Left renal cortex interstitium (tissue), 4 donors: ENCODE measurements at regions not wholly inside any gene's neighbourhood (a gene's known extent, or its start where the extent isn't known, plus 50 kb on each side); places are given as distances from the start of the nearest gene placed in this dataset.

Experiments
- DNase-seq, 4 donors: peaks; one replicate each; pipeline ENCODE4 v3.0.0-alpha.2; 2013; ENCODE audit warnings: low read depth in 4 of 4, low spot score in 2 of 4, missing footprints in 1 of 4

DNA sequence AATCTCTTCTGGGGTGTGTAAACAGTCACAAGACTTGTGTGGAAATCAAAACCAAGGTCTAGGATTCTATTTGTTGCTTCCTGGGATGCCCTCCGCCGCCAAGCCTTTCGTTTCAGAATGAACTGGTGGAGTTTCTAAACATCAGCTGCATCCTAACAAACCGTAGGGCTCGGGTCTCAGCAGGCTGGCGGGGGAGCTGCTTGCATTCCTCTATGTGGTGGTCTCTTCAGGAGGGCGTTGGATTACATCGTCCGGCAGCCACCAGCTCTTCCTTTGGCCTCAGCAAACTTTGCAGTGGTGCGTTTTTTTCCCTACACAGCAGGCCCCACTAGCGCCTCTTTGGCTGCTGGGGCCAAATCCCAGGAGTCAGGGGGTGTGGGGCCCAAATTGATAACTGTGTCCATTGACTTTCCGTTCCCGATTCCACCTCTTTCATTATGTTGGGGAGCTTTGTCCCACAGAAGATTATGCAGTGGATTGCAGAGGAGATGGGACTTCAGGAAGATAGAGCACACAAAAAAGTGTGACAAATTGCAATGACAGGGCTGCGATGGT, 390.0 kb upstream of the NR2F2 start:
- no peak for DNase-seq

DNA sequence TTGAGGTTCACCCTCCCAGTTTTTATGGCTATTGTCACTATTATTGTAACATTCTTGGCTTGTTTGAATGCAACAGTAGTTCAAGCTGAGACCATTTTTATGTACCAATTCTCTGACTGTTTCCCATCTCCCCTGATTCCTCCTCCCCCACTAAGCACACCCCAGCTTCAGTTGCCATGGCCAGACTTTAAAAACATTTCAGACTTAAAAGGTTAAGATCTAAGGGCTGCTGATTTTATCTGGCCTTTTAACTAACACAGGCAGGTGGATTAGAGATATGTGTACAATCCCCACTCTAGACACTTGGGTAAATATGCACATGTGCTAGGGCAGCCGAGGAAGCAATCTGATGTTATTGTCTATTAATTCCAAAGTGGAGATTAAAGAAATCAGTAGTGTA, 386.3 kb upstream of the NR2F2 start:
- no peak for DNase-seq

DNA sequence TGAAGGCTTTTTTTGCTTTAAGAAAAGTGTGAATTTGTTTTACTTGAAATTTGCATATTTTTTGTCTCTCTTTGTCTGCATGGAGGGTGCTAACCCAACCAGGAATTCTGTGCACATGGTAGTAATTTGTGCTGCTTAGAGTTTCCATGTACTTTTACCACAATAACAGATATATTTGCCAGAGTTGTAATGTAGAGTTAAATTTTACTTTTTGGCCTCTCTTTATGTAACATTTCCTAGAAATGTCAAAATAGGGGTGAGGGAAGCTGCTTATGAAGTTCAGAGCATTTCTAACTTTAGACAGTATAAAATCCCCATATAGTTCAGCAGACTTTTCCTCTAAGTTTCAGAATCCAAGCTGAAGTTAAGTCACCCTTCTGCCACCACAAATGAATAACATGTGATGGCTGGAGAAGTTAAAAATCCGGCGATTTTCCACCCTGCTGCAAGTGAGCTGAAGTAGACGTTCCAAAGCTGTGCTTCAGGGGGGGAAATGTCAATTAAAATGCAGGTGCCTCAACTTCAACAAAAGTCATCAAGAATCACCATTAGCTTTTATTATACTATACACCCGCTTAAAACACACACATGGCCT, 385.7 kb upstream of the NR2F2 start:
- DNase-seq, result no peak

DNA sequence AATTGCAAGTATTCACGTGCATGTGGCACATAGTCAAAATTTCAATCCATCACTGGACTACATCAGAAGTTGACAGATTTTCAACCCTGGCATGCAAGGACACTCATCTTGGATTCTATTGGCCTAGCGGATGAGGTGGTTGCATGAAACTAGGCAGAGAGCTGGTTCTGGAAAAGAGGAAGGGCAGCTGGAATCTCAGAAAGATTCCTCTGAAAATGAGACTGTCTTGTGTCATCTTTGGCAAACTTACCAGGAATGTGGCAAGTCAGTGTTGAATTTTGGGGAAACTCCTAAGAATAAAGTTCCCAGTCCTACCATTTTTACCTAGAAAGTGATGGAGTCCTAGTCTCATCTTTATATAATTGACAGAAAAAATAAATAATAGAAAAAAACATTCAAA, 384.3 kb upstream of the NR2F2 start:
- DNase-seq, result no peak

DNA sequence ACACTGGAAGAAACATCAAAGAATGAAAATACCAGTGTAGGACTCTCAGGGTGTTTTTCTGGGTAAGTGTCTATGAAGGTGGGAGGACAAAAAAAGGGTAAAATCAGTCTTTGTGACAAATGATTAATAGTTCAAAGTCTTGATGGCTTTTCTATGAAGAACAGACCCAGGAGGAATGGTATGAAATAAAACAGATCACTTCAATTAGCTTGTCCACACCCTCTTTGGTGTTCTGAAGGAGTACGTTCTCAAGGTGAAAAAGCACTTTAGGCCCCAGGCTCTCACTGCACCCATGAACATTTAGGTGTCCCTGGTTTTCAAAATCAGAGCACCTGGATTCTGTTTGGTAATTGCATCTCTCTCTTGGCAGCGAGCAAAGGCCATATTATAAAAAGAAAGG, 383.6 kb upstream of the NR2F2 start:
- DNase-seq, result no peak

DNA sequence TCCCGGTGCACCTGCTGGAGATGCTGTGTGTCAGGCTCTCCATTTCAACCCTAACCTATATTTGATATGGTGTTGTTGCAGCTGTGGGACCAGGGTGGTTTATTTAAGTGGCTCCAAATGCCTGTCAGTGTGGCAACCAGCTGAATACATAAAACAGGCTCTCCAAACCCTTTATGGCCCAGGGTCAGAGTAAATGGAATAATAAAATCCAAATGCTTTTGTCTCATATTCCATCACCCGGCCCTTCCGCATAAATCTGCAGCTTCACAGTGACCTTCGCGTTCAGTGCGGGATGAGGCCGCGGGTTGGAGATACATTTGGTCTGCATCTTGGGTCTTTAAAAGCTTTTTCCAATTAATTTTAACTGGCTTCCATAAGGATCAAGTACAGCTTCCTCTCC, 382.1 kb upstream of the NR2F2 start:
- no peak for DNase-seq

DNA sequence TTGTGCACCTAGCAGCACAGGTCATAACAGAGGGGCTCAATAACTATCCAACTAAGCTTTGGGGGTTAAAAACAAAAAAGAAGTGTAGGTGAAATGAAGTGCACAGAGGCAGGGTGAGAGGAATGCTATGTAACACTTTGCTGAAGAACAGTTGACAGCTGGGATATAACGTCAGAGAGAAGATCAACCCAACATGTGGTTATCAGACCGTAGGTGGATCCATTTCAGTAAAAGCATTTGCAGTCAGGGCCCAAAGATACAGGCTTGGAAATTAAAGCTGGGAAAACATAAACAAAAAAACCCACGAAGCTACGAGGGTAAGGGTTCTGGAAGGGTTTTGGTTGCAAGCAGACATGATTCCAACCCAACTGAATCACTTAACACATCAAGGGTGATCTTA, 377.5 kb upstream of the NR2F2 start:
- no peak for DNase-seq

DNA sequence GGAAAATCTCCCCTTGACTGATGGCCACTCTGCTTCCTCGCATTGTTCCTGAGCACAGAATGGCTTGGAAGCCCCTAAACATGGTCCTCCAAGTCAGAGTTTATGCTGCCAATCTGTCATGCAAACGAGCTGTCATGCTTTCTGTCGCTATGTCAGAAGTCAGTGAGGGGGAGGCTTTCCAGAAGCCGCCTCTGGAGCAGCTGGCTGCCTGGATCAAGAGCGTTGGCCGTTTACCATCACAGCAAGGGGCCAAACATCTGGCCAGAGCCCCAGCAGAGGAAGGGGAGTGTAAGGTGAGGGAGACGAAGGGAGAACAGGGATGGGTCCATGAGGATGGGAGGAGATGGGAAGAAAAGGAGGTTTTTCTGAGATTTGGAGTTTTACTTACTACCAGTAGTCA, 372.6 kb upstream of the NR2F2 start:
- DNase-seq, result no peak

DNA sequence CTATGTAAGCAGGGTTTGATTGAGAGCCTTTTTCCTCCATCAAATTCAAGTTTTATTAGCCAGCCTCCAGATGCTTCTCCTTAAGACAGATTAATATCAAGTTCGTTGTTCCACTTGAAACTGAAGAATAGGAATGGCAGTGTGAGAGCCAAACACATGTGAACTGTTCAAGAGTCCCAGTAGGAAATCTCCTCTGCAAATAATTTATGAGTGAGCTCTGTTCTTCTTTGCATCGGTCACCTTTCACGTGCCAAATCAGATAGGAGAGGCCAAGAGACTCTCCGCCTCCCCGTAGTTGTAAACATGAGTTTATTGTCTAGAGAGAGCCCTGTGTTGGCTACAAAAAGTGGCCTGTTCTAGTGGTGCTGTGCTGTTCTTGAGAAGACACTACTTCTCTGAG, 372.1 kb upstream of the NR2F2 start:
- DNase-seq, result no peak

DNA sequence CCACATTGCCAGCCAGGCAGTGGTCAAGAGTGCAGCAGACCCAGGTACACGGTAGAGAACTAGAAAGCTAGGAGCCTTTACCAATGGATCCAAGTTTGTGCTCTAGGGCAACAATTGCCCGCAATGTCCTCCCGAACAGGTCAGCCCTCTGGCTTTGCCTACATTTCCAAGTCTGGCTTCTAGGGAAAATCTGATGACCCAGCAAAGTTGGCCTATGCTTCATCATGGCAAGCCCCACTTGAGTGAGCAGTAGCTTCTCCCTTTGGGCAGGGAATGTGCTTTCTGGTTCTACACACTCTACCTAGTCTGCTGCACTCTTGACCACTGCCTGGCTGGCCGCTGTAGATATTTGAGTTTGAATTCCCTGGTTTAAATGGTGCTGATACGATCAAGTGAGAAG, 361.6 kb upstream of the NR2F2 start:
- DNase-seq, result no peak

DNA sequence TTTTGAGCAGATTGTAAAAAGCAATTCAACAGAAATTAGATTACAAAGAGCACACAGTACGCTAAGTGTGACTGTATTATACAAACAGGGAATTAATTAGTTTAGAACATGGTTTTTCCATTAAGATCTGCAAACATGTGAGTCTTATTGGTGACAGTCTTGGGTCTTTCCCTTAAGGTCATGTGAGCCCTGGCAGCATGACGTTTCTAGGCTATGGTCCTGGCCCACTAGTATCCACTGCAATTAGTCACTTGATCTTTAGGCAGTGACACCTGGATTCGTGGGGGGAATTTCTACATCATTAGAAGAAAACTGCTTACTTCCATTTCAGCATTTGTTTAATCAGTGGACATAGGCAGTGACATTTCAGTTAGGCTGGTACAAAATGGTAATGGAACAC, 360.2 kb upstream of the NR2F2 start:
- no peak for DNase-seq

DNA sequence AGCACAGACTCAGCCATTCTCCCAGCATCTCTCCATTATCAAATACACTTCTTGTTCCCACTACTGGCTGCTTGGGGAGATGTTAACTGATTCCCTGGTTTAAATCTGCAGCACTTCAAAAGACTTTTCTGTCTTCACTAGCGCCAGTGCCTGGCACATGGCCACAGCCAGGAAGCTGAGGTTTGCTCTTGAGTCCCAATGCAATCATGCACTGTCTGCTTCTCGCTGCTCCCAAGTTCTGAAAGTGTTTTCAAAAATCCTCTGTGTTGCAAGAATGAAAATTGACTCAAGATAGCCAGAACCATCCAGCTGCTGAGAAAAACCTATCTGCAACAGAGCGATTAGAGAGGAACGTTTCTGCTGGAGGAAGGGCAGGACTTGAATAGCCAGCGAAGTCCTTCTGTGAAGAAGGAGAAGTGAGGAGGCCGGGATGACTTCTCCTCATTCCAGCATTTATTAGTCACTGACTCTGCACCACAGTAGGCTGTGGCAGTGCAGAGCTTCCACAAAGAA, 358.4 kb upstream of the NR2F2 start:
- DNase-seq, result no peak

DNA sequence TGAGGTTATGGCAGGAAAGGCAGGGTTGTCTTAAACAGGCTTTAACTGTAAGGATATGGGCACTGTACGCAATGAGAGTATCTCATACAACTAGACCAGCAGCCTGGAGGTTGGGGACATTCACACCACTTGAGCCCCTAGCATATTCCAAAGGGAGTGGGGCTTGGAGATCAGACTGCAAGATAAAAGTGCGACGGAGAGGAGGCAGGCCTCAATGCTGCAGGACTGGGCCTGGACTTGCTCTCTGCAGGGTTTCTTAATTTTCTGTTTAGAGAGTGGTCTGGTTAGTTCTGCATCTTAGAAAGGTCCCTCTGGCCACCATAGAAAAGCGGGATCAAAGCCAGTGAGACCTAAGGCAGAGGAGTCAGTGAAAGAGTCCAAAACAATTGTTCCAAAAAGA, 357.7 kb upstream of the NR2F2 start:
- DNase-seq, result no peak

DNA sequence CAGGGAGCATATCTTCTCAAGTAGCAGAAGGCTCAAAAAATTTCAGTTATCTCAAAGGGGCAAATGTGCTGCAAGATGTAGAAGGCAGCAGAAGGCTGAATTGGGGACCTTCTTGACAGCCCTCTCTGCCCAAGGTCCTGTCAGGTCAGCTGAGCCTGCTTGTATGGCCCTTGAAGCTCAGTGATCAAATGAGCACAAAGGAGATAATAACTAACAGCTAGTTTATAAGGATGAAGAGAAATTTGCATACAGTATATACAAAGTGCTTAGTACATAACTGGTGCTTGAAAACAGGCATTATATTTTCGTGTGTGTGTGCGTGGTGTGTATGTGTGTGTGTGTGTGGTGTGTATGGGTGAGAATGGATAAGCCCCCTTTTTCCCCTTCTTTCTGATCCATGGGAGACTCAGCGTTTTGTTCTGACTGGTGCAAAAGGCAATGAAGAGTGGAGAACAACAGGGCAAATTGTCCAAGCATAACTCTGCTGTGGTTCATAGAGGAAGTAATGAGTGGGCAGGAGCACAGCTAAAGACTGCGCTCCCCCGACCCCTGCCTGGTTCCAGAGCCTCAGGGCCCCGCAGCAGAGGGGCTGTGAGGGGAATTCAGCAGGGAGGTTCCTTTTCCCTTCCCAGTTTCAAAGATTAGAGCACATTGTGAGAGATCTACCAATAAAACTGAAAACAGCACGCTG, 356.8 kb upstream of the NR2F2 start:
- DNase-seq, result no peak

DNA sequence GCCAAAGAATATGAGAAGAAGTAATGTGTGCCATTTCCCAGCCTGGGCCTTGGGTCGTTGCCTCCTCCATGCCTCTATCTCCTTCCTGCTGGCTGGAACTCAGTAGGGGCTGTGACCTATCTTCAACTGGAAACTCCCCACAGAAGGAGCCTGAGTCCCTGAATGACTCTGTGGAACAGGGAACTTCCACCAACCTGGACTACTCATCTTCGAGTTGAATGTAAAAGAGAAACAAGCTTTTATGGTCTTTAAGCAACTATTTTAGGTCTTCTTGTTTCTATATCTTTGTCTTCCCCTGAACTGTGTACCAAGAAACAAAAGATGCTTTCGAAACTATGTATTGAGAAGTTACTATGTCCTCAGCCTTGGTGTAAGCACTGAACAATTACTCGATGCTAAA, 355.3 kb upstream of the NR2F2 start:
- no peak for DNase-seq

DNA sequence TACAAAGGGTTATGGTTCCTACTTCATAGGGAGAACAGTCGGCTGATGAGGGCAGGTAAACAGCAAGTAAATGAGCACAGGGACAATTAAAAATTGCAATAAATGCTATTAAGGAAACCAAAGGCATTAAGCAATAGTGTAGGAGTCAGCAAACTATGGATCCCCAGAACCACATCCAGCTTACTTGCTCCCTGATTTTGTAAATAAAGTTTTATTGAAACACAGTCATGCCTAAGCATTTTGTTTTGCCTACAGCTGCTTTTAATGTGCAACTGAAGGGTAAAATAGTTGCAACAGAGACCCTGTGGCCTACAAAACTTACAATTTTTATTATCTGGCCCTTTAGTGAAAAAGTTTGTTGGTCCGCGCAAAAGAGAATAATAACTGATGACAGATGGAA, 351.2 kb upstream of the NR2F2 start:
- no peak for DNase-seq

DNA sequence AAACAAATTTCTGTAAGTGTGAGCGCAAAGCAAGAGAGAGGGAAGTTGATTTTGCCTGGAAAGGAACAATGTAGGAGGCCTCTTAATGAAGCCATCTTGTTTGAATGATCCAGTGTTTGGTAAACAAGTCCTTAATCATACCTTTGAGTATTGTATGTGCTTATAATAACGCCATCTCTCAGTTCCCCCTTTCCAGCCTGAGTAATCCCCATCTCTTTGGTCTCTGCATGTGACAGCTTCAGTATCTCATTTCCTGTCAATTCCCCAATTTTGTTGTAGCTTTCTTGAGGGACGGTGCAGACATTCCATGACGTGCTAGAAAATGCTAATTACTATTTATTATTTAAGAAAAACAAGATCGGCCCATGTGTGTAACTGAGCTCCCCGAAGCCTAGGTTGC, 349.3 kb upstream of the NR2F2 start:
- DNase-seq, result no peak

DNA sequence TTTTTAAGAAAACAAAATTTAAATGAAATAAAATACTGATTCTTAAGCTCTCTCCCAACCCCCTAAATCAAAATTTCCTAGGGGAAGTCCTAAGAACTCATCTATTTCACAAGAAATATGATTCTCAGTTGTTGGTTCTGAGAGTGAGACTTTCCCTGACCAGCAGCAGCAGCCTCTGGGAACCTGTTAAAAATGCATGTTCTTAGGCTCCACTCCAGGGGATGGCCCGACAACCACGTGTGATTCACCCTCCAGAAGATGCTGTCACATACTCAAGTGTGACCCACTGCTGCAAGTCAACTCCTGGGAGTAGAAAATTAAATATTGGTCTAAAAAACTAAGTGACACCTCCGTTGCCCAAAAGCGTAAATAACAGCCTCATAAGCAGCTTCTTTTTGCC, 343.2 kb upstream of the NR2F2 start:
- DNase-seq, result no peak

DNA sequence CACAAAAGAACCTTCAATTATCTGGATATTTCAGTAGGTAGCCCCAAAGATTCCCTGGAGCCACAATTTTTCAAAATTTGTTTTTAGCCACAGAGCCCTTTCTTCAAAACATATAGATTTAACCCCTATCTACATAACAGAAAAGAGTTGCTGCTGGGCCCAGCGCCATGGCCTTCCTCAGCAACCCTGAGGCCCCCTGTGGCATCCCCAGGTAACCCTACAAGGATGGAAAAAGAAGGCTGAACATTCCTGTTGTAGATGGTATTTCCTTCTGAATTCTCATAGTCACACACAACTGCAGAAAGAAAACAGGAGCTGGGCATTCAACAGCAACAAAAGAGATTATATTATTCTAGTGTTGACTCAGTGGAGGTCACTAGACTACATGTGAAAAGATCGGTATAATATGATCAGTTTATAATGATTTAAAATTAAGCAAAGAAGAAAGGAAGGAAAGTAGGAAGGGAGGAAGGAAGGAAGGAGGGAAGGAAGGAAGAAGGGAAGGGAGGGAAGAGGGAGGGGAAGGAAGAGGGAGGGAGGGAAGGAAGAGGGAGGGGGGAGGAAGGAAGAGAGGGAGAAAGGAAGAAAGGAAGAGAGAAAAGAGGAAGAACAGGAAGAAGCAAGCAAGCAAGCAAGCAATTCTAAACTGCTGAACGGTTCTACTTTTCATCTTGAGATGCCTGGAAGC, 342.5 kb upstream of the NR2F2 start:
- DNase-seq, result no peak

DNA sequence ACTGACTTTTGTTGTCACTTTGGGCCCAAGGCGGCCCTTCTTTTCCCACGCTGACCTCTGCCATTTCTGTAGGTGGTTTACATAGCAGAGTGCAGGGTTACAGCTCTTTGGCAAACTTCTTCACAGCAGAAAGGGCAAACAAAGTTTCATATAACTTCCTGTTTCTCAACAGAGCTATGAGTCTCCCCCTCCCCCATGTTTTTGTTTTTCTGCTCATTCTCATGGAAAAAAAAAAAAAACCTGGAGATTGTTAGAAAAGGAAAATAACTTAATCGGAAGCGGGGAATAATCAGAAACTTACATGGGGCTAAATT, 342.0 kb upstream of the NR2F2 start:
- DNase-seq, result peak; percentile 9 to 47 (median 26)

DNA sequence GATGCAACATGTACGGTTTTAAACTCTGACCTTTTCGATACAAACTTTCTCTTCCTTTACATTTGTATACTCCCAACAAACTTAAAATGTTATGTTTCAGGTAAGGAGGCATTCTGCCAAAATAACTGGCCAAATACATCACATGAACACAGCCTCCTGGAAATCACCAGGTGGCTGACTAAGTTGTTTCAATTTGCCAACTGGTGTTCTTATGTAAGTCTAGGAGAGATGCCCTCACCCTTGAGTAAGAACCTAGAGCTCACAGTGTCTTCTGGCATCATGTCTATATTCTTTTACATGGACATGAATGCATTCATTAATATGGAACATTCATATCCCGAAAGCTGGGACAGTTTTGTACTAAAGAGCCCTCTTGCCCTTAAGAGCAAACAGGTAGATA, 341.1 kb upstream of the NR2F2 start:
- DNase-seq, result no peak

DNA sequence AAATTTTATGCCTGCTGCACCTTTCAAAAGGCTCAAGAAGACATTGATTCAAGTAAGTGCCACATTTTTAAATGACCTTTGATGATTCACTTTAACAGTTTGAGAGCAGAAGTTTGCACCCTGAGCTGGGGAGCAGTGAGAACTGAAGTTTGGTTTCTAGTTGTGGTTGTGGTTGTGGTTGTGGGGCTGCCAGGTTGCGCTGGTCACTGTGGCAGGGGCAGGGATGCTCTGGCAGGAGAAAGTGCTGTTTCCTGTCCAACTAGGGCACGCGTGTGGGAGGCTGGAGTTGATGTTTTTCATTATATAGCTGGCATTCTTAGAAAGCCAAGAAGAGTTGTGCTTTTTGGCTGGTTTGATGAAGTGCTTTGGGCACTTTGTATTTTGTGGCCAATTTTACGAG, 339.7 kb upstream of the NR2F2 start:
- DNase-seq, result no peak
